ENCODE measurements at regions not wholly inside any gene's neighbourhood (a gene's known extent, or its start where the extent isn't known, plus 50 kb on each side); places are given as distances from the start of the nearest gene placed in this dataset.

DNA sequence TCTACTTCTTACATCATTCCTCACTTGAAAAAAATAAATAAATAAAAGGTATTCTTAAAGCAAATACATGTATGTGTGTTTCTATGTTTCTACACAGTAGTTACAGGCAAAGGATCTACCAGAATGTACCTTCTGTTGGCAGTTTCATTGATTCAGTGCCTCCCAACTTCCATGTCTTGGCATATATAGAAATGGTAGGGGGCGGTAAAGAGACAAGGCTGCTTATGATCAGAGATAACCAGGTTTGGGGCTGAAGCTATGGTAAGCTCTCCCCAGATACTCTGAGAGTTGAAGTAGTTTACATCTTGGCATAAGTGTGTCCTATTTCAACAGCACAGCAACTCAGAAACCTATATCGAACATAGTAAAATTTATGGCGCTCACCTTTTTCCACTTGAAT lies 1075.4 kb upstream of the C9orf72 start:
- no peak for TF ChIP-seq ZNF274 (IDR thresholded peaks at IDR 0.05; ENCODE audit: low read depth, low read length)
- TF ChIP-seq SUZ12 (IDR thresholded peaks at IDR 0.05; ENCODE audit: extremely low read depth, insufficient read depth, insufficient read length) = no peak
- TF ChIP-seq YY1 (IDR thresholded peaks at IDR 0.05; ENCODE audit: insufficient read depth, insufficient read length) = no peak
- no peak overlapping the region for H3K4me3 ChIP-seq (ENCODE audit: insufficient read length, low read depth)
- DNase-seq (ENCODE audit: low read depth, low spot score) = peak; percentile 35
- H3K36me3 ChIP-seq (ENCODE audit: insufficient read depth, insufficient read length, low read length) = no peaks in the 10 kb centered on the region
- H3K9ac ChIP-seq (ENCODE audit: insufficient read length, low read depth) = no peak overlapping the region
- H3K27me3 ChIP-seq (ENCODE audit: insufficient read depth, insufficient read length) = no peaks in the 10 kb centered on the region
- no peaks in the 10 kb centered on the region for H3K4me1 ChIP-seq (ENCODE audit: insufficient read depth, insufficient read length)
- no peaks in the 10 kb centered on the region for H3K9me3 ChIP-seq (ENCODE audit: insufficient read depth, low read length)

DNA sequence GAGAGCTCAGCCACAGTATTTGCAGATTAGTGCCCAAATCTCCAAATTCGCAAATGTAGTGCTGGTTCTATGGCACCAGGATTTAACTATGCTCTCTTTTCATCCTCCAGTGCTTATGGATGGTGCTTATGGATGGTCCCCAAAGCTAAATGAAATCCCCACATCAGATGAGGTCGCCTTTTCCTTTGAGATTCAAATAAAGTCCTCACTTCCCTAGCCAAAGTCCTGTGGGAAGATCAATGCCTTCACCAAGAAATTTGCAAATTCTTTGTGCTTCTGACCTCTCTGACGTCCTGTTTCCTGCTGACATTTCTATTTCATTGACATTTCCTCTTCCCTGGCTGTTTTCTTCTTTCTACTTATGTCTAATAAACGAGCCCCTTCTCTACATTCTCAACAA lies 1077.0 kb upstream of the C9orf72 start:
- Histone ChIP-seq H3K4me1 (ENCODE audit: insufficient read depth, insufficient read length) (no peaks in the 10 kb centered on the region), H3K4me3 (ENCODE audit: insufficient read length, low read depth) (no peak overlapping the region), H3K9ac (ENCODE audit: insufficient read length, low read depth) (no peak overlapping the region), H3K27me3 (ENCODE audit: insufficient read depth, insufficient read length) (no peaks in the 10 kb centered on the region), H3K36me3 (ENCODE audit: insufficient read depth, insufficient read length, low read length) (no peaks in the 10 kb centered on the region), H3K9me3 (ENCODE audit: insufficient read depth, low read length) (no peaks in the 10 kb centered on the region)
- no peak for TF ChIP-seq SUZ12 (IDR thresholded peaks at IDR 0.05; ENCODE audit: extremely low read depth, insufficient read depth, insufficient read length)
- no peak for TF ChIP-seq YY1 (IDR thresholded peaks at IDR 0.05; ENCODE audit: insufficient read depth, insufficient read length)
- TF ChIP-seq ZNF274 (IDR thresholded peaks at IDR 0.05; ENCODE audit: low read depth, low read length) = no peak
- peak; percentile 66 for DNase-seq (ENCODE audit: low read depth, low spot score)

DNA sequence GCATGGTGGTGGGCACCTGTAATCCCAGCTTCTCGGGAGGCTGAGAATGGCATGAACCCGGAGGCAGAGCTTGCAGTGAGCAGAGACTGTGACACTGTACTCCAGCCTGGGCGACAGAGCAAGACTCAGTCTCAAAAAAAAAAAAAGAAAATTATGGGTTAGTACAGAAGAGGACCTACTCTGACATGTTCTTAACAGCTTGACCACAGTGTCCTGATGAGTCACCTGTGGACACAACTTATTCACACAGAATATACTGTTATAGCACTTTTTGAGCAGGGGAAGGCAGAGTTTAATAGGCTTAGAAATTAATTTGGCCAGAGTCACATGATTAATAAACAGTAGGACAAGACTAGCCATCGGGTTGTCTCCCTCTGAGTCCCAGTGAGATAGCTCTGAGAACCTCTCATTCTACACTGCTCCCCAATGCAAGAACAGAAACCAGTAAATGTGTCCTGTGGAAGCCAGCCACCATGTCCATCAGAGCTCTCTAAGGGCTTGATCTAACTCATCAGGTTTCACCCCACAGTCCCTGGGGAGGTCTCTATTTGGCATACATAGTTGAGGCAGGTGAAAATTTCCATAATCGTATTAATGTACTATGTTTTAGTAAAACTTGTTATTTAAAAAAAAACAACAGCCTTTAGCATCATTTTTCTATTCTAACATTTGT lies 1077.9 kb upstream of the C9orf72 start:
- Histone ChIP-seq H3K27me3 (ENCODE audit: insufficient read depth, insufficient read length) (no peaks in the 10 kb centered on the region), H3K4me1 (ENCODE audit: insufficient read depth, insufficient read length) (no peaks in the 10 kb centered on the region), H3K4me3 (ENCODE audit: insufficient read length, low read depth) (no peak overlapping the region), H3K9ac (ENCODE audit: insufficient read length, low read depth) (no peak overlapping the region), H3K9me3 (ENCODE audit: insufficient read depth, low read length) (no peaks in the 10 kb centered on the region), H3K36me3 (ENCODE audit: insufficient read depth, insufficient read length, low read length) (no peaks in the 10 kb centered on the region)
- DNase-seq (ENCODE audit: low read depth, low spot score) = no peak
- TF ChIP-seq SUZ12 (IDR thresholded peaks at IDR 0.05; ENCODE audit: extremely low read depth, insufficient read depth, insufficient read length) (no peak), ZNF274 (IDR thresholded peaks at IDR 0.05; ENCODE audit: low read depth, low read length) (no peak), YY1 (IDR thresholded peaks at IDR 0.05; ENCODE audit: insufficient read depth, insufficient read length) (no peak)

DNA sequence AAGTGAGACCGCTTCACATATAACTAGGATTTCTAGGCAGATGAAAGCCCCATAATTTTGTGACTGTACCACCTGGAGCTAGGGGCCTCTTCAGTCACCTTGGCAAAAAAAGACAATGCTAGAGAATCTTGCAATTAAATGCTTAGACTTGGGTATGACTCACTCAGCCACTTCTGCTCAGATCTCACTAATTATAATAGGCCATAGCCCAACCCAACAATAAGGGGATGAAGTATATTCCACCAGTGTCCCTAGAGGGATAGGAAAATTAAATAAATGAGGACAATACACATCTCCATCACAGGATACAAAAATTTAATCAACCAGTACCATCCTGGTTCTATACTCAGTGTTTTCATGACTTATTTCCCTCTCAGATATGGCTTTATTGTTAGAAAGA lies 1079.9 kb upstream of the C9orf72 start:
- Histone ChIP-seq H3K9ac (ENCODE audit: insufficient read length, low read depth) (no peak overlapping the region), H3K4me1 (ENCODE audit: insufficient read depth, insufficient read length) (no peaks in the 10 kb centered on the region), H3K36me3 (ENCODE audit: insufficient read depth, insufficient read length, low read length) (no peaks in the 10 kb centered on the region), H3K9me3 (ENCODE audit: insufficient read depth, low read length) (no peaks in the 10 kb centered on the region), H3K4me3 (ENCODE audit: insufficient read length, low read depth) (no peak overlapping the region), H3K27me3 (ENCODE audit: insufficient read depth, insufficient read length) (no peaks in the 10 kb centered on the region)
- TF ChIP-seq YY1 (IDR thresholded peaks at IDR 0.05; ENCODE audit: insufficient read depth, insufficient read length) (no peak), SUZ12 (IDR thresholded peaks at IDR 0.05; ENCODE audit: extremely low read depth, insufficient read depth, insufficient read length) (no peak), ZNF274 (IDR thresholded peaks at IDR 0.05; ENCODE audit: low read depth, low read length) (no peak)
- DNase-seq (ENCODE audit: low read depth, low spot score) = no peak

DNA sequence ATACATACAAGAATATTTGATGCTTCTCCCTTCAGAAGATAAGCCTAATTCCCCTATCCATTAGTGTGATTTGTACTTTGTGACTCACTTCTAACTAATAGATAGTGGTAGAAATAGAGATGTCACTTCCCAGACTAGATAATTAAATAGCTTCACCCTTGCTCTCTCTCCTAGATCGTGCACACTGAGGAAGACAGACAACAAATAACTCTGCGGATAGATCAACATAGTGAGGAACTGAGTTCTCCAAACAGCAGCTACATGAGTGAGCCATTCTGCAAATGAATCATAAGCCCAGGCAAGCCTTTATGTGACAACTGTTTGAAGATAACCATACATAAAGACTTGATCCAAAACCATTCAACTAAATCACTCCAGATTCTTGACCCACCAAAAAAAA lies 1083.4 kb upstream of the C9orf72 start:
- Histone ChIP-seq H3K9me3 (ENCODE audit: insufficient read depth, low read length) (no peaks in the 10 kb centered on the region), H3K4me3 (ENCODE audit: insufficient read length, low read depth) (no peak overlapping the region), H3K9ac (ENCODE audit: insufficient read length, low read depth) (no peak overlapping the region), H3K4me1 (ENCODE audit: insufficient read depth, insufficient read length) (no peaks in the 10 kb centered on the region), H3K36me3 (ENCODE audit: insufficient read depth, insufficient read length, low read length) (no peaks in the 10 kb centered on the region), H3K27me3 (ENCODE audit: insufficient read depth, insufficient read length) (no peaks in the 10 kb centered on the region)
- DNase-seq (ENCODE audit: low read depth, low spot score) = no peak
- no peak for TF ChIP-seq YY1 (IDR thresholded peaks at IDR 0.05; ENCODE audit: insufficient read depth, insufficient read length)
- no peak for TF ChIP-seq SUZ12 (IDR thresholded peaks at IDR 0.05; ENCODE audit: extremely low read depth, insufficient read depth, insufficient read length)
- TF ChIP-seq ZNF274 (IDR thresholded peaks at IDR 0.05; ENCODE audit: low read depth, low read length) = no peak

DNA sequence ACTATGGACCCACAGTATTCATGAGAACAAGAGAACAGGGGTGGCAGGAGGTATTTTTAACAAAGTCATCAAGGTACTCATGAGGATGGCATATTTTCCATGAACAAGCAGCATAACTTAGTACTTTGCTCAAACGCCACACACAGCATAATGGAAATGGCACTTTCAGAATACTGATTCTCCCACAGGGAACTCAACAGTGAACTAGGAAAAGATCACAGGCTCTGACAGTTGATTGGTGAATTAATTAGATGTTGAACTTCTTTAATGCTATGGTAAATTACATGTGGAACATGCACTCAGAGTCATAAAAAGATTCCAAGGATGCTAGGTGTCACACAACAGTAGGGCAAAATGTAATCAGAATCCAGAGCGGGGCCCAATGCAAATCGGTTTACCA lies 1088.6 kb upstream of the C9orf72 start:
- Histone ChIP-seq H3K27me3 (ENCODE audit: insufficient read depth, insufficient read length) (no peaks in the 10 kb centered on the region), H3K36me3 (ENCODE audit: insufficient read depth, insufficient read length, low read length) (no peaks in the 10 kb centered on the region), H3K9me3 (ENCODE audit: insufficient read depth, low read length) (no peaks in the 10 kb centered on the region), H3K4me3 (ENCODE audit: insufficient read length, low read depth) (no peak overlapping the region), H3K4me1 (ENCODE audit: insufficient read depth, insufficient read length) (no peaks in the 10 kb centered on the region), H3K9ac (ENCODE audit: insufficient read length, low read depth) (no peak overlapping the region)
- no peak for DNase-seq (ENCODE audit: low read depth, low spot score)
- TF ChIP-seq ZNF274 (IDR thresholded peaks at IDR 0.05; ENCODE audit: low read depth, low read length) (no peak), SUZ12 (IDR thresholded peaks at IDR 0.05; ENCODE audit: extremely low read depth, insufficient read depth, insufficient read length) (no peak), YY1 (IDR thresholded peaks at IDR 0.05; ENCODE audit: insufficient read depth, insufficient read length) (no peak)

DNA sequence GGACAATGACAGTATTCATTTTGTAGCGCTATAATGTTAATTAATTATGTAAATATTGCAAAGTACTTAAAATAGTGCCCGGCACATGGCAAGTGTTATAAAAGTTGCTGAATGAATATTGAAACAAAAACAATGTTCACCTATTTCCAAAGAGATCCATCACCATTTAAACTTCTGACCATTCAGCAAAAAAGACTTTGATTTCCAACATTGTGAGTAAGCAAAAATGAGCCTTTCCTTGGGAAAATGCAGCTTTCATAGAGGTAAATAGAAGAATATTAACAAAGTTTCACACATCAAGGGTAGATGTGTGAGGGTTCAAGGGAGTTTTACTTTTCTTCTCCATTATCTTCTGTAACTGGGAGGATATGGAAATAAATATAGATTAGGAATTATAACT lies 1089.4 kb upstream of the C9orf72 start:
- Histone ChIP-seq H3K4me3 (ENCODE audit: insufficient read length, low read depth) (no peak overlapping the region), H3K9ac (ENCODE audit: insufficient read length, low read depth) (no peak overlapping the region), H3K4me1 (ENCODE audit: insufficient read depth, insufficient read length) (no peaks in the 10 kb centered on the region), H3K27me3 (ENCODE audit: insufficient read depth, insufficient read length) (no peaks in the 10 kb centered on the region), H3K36me3 (ENCODE audit: insufficient read depth, insufficient read length, low read length) (no peaks in the 10 kb centered on the region), H3K9me3 (ENCODE audit: insufficient read depth, low read length) (no peaks in the 10 kb centered on the region)
- TF ChIP-seq SUZ12 (IDR thresholded peaks at IDR 0.05; ENCODE audit: extremely low read depth, insufficient read depth, insufficient read length) (no peak), YY1 (IDR thresholded peaks at IDR 0.05; ENCODE audit: insufficient read depth, insufficient read length) (no peak), ZNF274 (IDR thresholded peaks at IDR 0.05; ENCODE audit: low read depth, low read length) (no peak)
- no peak for DNase-seq (ENCODE audit: low read depth, low spot score)

Measured in NT2/D1 (cell line).